Activated CD4-positive, alpha-beta T cell treated with anti-CD3 and anti-CD28 coated beads, Interleukin-2, Interleukin-4, amounts not matched to agents 100 ng/mL and 50 ng/mL, durations not matched to agents 16 hours and 8 hours (primary cell): ENCODE measurements at regions not wholly inside any gene's neighbourhood (a gene's known extent, or its start where the extent isn't known, plus 50 kb on each side); places are given as distances from the start of the nearest gene placed in this dataset.
A peak's percentile ranks its signal among the peaks of the same experiment; 100 is the strongest.
"Not testable (repeated sequence)": the region's sequence is repeated elsewhere in the genome, so short reads cannot be mapped to it uniquely, and the experiment has no call there.

Experiments used
- DNase-seq: peaks from one replicate; pipeline ENCODE4 v3.0.0-alpha.2; 2020; ENCODE audit warnings: low spot score

- not testable (repeated sequence) for DNase-seq
Observed at GRCh38 chr2:145519254-145519653, 999.3 kb upstream of the ZEB2 start.

- DNase-seq, result no peak
Observed at GRCh38 chr2:145511946-145512345, 992.0 kb upstream of the ZEB2 start.

DNA sequence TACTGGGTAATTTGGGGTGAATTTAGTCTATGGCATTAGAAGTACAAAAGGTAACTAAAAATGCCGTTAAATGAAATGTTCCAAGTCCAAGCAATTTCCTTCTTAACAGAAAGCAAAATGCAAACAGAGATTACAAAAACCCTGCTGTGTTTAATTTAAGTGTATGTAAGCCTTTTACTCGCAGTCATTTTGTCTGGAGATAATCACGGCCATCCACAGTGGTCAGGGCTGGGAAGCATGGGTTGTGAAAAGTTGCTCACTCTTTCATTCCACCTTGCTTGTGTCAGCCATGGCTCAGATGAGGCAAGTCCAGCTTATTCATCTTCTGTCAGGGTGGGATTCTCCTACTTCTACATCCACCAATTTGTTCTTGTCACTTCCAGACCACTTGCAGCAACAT lies 983.6 kb upstream of the ZEB2 start:
- no peak for DNase-seq

DNA sequence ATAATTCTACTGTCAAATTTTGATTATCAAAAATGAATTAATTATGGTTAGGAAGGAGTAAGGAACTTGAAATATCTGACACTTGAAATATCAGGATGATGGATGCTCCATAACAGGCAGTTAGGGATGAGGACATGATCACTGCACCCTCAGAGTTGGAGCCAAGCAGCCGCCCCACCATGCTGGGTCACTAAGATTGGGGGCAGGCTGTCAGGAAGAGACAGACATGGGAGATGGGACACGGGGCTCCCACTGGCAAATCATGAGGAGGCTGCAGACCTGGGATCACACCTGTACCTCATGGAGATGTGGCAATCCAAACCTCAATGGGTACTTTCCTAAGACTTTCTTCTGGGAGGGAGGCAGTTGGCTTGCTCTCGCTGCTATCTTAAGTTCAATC lies 982.0 kb upstream of the ZEB2 start:
- no peak for DNase-seq

- no peak for DNase-seq
Observed at GRCh38 chr2:145495590-145495989, 975.7 kb upstream of the ZEB2 start.

GRCh38 chr2:145494441-145494840 lies 974.5 kb upstream of the ZEB2 start:
- DNase-seq, result no peak

- no peak for DNase-seq
Observed at GRCh38 chr2:145488571-145488970, 968.7 kb upstream of the ZEB2 start.

DNA sequence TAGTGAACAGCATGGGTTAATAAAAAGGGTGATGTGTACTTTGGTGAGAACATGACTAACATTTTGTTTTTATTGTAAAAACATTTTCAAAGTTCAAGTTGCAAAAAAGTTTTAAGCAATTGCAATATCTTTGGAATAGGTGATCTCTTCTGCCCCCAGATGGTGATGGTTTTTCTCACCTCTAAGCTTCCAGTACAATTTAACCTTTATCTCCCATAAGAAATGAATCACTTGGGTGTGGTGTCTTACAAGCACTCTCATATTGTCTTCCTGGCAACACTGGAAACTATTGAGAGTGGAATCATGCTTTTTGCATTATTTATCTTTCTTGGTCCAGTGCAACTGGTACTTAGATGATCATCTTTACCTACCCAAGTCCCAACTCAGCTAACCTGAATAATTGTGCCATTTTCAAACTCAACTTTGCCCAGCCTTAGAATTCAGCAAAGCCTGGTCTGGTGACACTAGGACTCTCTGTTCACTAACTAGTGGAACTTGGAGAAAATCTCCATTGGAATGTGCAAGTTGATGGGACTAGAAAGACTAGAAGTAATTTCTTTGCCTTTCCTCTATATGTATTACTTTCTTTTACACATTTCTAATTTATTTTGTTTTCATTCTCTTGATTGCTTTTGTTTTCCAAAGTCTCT lies 964.7 kb upstream of the ZEB2 start:
- DNase-seq, result peak; percentile 3

DNA sequence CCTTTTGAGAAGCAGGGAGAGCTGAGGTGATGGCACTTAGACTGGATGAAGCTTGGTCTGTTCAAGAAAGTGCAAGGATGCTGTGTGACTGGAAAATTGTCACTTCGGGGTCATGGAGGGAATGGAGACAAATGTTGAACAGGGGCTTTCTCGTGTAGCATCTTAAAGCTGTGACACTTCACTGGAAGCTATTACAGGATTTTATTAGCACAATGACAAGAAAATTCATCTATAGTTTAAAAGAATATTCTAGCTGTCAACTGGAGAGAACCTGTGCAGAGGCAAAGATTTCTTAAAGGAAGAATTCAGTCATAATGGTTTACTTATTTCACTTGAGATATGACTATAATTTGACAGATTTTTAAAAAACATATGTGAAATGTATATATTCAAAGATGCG lies 963.9 kb upstream of the ZEB2 start:
- DNase-seq, result no peak

DNA sequence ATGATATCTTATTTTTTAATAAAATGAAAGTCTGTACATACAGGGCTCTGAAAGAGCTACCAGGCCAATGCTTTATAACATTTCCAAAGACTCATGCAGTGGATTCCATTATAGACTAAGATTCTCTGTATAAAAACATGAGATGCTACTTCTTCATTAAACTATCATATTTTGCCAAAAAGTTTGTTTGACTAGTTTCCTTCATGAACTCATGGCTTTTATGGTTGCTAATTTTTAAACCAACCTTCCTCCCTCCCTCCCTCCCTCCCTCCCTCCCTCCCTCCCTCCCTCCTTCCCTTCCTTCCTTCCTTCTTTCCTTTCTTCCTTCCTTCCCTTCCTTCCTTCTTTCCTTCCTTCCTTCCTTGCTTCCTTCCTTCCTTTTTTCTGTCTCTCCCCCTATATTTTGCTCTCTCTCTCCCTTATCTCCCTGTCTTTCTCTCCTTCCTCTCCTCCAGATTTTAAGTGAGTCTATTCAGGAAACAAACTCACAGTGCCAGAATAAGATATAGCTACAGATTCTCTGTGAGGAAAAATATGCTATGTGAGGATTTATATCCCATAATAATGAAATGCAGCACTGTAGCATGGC lies 961.5 kb upstream of the ZEB2 start:
- no peak for DNase-seq

DNA sequence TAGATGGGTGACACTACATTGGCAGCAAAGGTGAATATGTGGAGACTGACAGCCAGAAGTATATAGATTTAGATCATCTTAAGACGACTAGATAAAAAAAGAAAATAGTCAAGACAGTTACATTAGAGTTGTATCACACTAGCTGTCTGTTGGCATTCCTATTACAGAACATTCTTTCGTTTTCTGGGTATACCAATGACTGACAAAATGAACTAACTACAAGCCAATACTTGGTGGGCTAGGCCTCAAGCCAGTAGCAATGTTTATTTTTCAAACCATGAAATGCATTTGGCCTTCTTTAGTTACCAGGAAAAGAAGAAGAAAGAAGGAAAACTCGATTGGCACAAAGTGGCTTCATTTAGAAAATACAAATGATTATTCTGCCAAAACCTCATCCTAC lies 944.9 kb upstream of the ZEB2 start:
- DNase-seq, result no peak

- DNase-seq, result no peak
Observed at GRCh38 chr2:145460112-145460511, 940.2 kb upstream of the ZEB2 start.

GRCh38 chr2:145431181-145431951 lies 911.4 kb upstream of the ZEB2 start:
- DNase-seq, result no peak

- DNase-seq, result no peak
Observed at GRCh38 chr2:145423809-145424208, 903.9 kb upstream of the ZEB2 start.

- DNase-seq, result no peak
Observed at GRCh38 chr2:145422576-145422975, 902.7 kb upstream of the ZEB2 start.

DNA sequence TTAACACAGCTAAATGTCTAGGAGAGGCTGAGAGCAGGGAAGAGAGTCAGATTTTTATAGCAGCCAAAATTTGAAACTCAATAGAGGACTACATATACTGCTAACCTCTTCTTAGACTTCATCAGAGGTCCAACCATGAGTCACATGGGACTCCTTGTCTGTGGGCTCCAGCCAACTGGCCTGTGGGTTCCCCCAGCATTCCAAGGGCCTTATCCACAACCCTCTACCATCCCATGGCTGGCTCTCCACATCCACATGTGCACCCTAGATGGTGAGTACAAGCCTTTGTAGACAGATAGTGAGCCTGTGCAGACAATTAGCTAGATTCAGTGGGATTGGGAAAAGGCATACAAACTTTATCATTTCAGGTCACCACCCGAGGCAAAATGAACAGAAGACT lies 901.9 kb upstream of the ZEB2 start:
- DNase-seq, result no peak

DNA sequence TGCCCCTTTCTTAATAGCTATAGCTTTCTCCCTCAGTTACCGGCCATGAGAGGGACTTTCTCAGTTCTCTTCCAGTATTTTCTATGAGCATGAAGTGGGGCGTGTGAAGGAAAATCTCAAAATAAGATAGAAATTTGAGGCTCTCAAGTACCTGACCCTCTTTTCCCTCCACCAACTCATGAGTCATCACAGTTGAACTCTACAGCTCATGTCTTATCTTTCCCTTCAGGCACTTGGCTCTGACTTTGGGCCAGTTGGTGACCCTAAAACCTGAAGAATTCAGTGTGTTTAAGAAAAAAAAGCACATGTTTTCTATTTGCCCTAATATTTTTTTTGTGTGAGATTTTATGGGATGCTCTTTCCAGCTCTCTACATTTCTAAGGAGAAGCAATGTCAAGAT lies 896.7 kb upstream of the ZEB2 start:
- no peak for DNase-seq

DNA sequence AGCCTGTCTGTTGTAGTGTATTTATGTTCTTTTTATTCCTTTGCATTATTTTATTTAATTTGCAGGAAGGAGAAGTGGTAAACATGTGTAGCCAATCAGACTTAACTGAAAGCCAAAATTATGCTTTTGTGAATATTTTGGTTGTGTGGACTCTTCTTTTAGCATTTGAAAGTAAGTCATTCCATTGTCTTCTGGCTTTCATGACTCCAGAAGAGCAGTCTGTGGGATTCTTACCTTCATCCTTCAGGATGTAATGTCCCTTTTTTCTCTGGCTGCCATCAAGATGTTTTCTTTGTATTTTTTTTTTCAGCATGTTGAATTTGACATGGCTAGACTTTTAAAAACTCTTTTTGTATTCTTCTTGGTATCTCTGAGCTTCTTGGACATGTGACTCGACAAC lies 895.2 kb upstream of the ZEB2 start:
- DNase-seq, result no peak

- no peak for DNase-seq
Observed at GRCh38 chr2:145413261-145414030, 893.5 kb upstream of the ZEB2 start.

- no peak for DNase-seq
Observed at GRCh38 chr2:145412155-145412554, 892.2 kb upstream of the ZEB2 start.

- DNase-seq, result peak; percentile 84
Observed at GRCh38 chr2:145411493-145411892, 891.6 kb upstream of the ZEB2 start.

GRCh38 chr2:145410086-145410485 lies 890.2 kb upstream of the ZEB2 start:
- DNase-seq, result no peak

GRCh38 chr2:145408980-145409379 lies 889.1 kb upstream of the ZEB2 start:
- DNase-seq, result no peak
